ENCODE measurements at regions not wholly inside any gene's neighbourhood (a gene's known extent, or its start where the extent isn't known, plus 50 kb on each side); places are given as distances from the start of the nearest gene placed in this dataset.

DNA sequence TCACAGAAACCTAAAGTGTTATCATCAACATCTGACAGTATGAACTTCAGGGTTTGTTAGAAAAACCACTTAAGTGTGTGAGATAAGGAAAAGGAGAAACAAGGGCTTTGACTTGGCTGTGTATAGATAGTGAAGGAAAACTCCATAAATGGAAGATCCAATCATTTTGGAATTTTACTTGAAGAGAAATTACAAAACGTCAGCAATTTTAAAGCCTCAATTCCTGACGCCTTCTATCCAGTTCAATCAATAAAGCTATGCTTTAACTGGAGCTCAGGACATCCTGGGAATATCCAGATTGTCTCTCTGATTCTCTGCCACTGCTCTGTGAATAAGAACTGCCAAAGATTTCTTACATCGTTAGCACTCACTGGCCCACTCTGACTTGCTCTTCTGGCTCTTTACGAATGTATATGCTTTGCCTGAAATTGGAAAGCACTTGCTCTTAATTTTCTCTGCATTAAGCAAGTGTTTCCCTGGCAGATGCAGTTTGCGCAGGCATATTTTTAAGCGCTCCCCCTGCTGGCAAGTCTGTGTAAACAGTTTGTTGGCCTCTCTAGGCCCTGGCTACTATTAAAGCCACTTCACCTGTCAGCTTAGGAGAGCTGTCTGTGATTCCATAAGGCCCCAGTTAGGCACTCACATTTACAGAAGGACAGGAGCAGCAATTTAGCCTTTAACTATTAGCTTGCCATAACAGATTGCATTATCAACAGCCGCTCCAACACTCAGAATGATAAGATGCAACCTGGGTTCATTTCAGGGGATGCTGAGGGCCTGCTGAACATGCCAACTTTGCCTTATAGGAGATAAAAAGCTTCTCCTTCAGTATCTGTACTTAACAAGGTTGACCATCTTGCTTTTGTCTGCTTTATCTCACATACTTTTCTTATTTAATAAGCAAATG is 251.4 kb upstream of the DDX53 start:
- TF ChIP-seq, protein P1, sequence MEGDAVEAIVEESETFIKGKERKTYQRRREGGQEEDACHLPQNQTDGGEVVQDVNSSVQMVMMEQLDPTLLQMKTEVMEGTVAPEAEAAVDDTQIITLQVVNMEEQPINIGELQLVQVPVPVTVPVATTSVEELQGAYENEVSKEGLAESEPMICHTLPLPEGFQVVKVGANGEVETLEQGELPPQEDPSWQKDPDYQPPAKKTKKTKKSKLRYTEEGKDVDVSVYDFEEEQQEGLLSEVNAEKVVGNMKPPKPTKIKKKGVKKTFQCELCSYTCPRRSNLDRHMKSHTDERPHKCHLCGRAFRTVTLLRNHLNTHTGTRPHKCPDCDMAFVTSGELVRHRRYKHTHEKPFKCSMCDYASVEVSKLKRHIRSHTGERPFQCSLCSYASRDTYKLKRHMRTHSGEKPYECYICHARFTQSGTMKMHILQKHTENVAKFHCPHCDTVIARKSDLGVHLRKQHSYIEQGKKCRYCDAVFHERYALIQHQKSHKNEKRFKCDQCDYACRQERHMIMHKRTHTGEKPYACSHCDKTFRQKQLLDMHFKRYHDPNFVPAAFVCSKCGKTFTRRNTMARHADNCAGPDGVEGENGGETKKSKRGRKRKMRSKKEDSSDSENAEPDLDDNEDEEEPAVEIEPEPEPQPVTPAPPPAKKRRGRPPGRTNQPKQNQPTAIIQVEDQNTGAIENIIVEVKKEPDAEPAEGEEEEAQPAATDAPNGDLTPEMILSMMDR (IDR thresholded peaks at IDR 0.05), result peak; percentile 26 to 59 (median 42)
- no peak for TF ChIP-seq POLR2A (IDR thresholded peaks at IDR 0.05)

Data from sigmoid colon (tissue), 3 donors.